Activated CD4-positive, alpha-beta memory T cell treated with anti-CD3 and anti-CD28 coated beads for 36 hours (primary cell): ENCODE measurements at regions not wholly inside any gene's neighbourhood (a gene's known extent, or its start where the extent isn't known, plus 50 kb on each side); places are given as distances from the start of the nearest gene placed in this dataset.

Experiments used
- CTCF ChIA-PET: fragments of 350-600 bp; sonication (Branson Sonifier 250); formaldehyde crosslinking; loops from one replicate; lab custom pipeline; 2021; ENCODE audit warnings: antibody characterized with exemption, inconsistent platforms; lab: Charles Lee
- POLR2A ChIA-PET: fragments of 350-600 bp; sonication (Branson Sonifier 250); formaldehyde crosslinking; loops from one replicate; lab custom pipeline; 2021; ENCODE audit warnings: antibody characterized with exemption; lab: Charles Lee
- DNase-seq: peaks from one replicate; pipeline ENCODE4 v3.0.0-alpha.2; 2020
- H3K27ac Mint-ChIP-seq: one replicate; pipeline ENCODE4 v1.8.0; 2021; ENCODE audit warnings: mixed read lengths
- H3K27me3 Mint-ChIP-seq: one replicate; pipeline ENCODE4 v1.8.0; 2021; ENCODE audit warnings: mixed read lengths
- H3K36me3 Mint-ChIP-seq: one replicate; pipeline ENCODE4 v1.8.0; 2021; ENCODE audit warnings: mixed read lengths
- H3K4me1 Mint-ChIP-seq: one replicate; pipeline ENCODE4 v1.8.0; 2021; ENCODE audit warnings: low read depth, mixed read lengths
- H3K4me3 Mint-ChIP-seq: one replicate; pipeline ENCODE4 v1.8.0; 2021; ENCODE audit warnings: mild to moderate bottlenecking, mixed read lengths
- H3K9me3 Mint-ChIP-seq: one replicate; pipeline ENCODE4 v1.8.0; 2021; ENCODE audit warnings: mixed read lengths
- intact Hi-C: fragments of 100-400 bp; cut with micrococcal nuclease; formaldehyde crosslinking; loops from one replicate; pipeline ENCODE4 v1.15.1; 2023

GRCh38 chr6:1081551-1082284, 230.2 kb upstream of the FOXQ1 start:
- Mint-ChIP-seq H3K9me3 (no peaks in the 10 kb centered on the region), H3K4me1 (no peaks in the 10 kb centered on the region), H3K36me3 (no peaks in the 10 kb centered on the region), H3K27ac (no peak overlapping the region), H3K27me3 (no peaks in the 10 kb centered on the region), H3K4me3 (no peak overlapping the region)
- POLR2A ChIA-PET, result no interaction called here
- DNase-seq, result no peak
- CTCF ChIA-PET, result no interaction called here
- intact Hi-C loops, result no loop called here

GRCh38 chr6:1080453-1081337, 231.2 kb upstream of the FOXQ1 start:
- Mint-ChIP-seq H3K27ac (no peak overlapping the region), H3K27me3 (no peaks in the 10 kb centered on the region), H3K4me1 (no peaks in the 10 kb centered on the region), H3K36me3 (no peaks in the 10 kb centered on the region), H3K4me3 (no peak overlapping the region), H3K9me3 (no peaks in the 10 kb centered on the region)
- DNase-seq, result no peak
- ChIA-PET POLR2A (no interaction called here), CTCF (no interaction called here)
- intact Hi-C loops, result no loop called here

DNA sequence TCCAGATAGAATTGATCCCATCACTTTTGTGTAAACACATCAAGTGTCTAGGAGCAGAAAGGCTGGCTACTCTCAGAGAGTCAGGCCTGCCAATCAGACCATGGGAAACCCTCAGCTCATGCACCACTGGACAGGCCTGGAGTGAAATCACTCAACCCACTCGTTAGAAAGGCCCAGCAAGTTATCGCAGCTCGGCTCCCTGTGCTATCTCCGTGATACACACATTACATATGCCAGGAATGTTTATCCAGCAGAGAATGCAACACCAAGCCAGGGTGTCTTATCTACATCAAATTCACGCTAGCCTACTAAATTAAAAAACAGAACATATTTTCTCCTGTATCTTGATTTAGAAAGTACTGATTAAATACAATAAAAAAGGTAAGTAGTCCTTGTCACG, 232.4 kb upstream of the FOXQ1 start:
- ChIA-PET POLR2A (no interaction called here), CTCF (no interaction called here)
- no peak for DNase-seq
- intact Hi-C loops, result no loop called here
- H3K27ac Mint-ChIP-seq, result no peak overlapping the region
- H3K4me3 Mint-ChIP-seq, result no peak overlapping the region
- H3K9me3 Mint-ChIP-seq, result no peaks in the 10 kb centered on the region
- H3K36me3 Mint-ChIP-seq, result no peaks in the 10 kb centered on the region
- H3K4me1 Mint-ChIP-seq, result no peaks in the 10 kb centered on the region
- H3K27me3 Mint-ChIP-seq, result no peaks in the 10 kb centered on the region

- no peaks in the 10 kb centered on the region for H3K9me3 Mint-ChIP-seq
- no peak for DNase-seq
- H3K4me1 Mint-ChIP-seq, result no peaks in the 10 kb centered on the region
- no peak overlapping the region for H3K27ac Mint-ChIP-seq
- intact Hi-C loops, result no loop called here
- H3K27me3 Mint-ChIP-seq, result no peaks in the 10 kb centered on the region
- no peaks in the 10 kb centered on the region for H3K36me3 Mint-ChIP-seq
- POLR2A ChIA-PET, result no interaction called here
- CTCF ChIA-PET, result no interaction called here
- no peak overlapping the region for H3K4me3 Mint-ChIP-seq
These were observed 234.2 kb upstream of the FOXQ1 start for GRCh38 chr6:1077478-1078416.

DNA sequence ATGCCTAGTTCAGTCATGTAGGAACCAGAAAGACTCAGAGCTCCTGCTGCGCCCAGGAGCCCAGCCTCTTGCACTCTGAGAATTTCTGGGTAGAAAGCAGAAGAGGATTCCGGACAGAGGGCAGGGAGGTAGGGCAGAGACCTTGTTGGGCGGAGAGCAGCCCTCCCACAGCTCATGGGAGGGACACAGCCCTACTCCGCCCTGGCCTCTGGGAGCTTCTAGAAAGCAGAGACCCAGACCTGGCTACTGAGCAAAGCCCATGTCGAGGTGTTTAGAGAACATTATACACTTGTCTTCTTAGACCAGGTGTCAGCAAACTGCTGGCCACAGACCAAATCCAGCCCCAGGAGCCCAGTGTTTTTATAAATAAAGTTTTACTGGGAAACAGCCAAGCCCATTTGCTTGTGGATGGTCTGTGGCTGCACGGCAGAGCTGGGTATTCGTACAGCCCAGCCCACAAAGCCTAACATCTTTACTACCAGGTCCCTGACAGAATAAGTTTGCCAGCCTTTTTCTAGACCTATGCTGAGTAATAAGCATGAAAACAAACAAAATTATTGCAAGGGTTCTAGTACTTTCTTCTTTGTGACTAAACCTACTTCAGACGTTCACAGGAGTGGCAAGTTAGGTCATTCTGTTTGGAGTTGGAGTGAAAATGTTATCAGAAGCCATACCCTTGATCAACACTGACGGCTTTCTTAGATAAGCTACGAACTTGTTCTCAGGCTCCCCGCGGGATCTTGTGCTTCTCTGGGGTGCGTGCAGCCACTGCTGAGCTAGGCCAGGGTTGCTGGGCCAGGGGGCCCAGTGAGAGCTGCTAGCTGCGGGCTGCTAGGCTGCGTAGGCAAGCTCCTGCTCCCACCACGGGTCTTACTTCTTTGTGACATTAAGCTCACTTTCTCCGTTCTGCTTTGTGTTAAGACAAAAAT, 235.1 kb upstream of the FOXQ1 start:
- no peak overlapping the region for H3K4me3 Mint-ChIP-seq
- no peaks in the 10 kb centered on the region for H3K9me3 Mint-ChIP-seq
- CTCF ChIA-PET, result no interaction called here
- POLR2A ChIA-PET, result no interaction called here
- no peak overlapping the region for H3K27ac Mint-ChIP-seq
- H3K36me3 Mint-ChIP-seq, result no peaks in the 10 kb centered on the region
- no peak for DNase-seq
- intact Hi-C loops, result no loop called here
- H3K27me3 Mint-ChIP-seq, result no peaks in the 10 kb centered on the region
- no peaks in the 10 kb centered on the region for H3K4me1 Mint-ChIP-seq

DNA sequence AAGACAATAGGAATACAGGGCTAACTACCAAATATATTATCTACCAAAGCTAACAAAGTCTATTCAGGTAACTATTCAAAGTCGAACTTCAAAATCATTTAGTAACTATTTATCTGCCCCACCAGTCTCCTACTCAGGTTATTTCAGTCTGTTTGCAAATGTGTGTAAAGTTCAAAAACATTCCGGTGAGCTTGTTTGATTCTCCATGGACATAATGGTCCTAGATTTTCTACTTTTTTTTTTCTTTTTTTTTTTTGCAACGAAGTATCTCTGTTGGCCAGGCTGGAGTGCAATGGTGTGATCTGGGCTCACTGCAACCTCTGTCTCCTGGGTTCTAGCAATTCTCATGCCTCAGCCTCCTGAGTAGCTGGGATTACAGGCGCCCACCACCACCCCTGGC, 236.0 kb upstream of the FOXQ1 start:
- no peaks in the 10 kb centered on the region for H3K36me3 Mint-ChIP-seq
- no peaks in the 10 kb centered on the region for H3K27me3 Mint-ChIP-seq
- no peaks in the 10 kb centered on the region for H3K9me3 Mint-ChIP-seq
- H3K27ac Mint-ChIP-seq, result no peak overlapping the region
- H3K4me1 Mint-ChIP-seq, result no peaks in the 10 kb centered on the region
- intact Hi-C loops, result no loop called here
- no peak overlapping the region for H3K4me3 Mint-ChIP-seq
- POLR2A ChIA-PET, result no interaction called here
- no peak for DNase-seq
- CTCF ChIA-PET, result no interaction called here

- POLR2A ChIA-PET, result no interaction called here
- CTCF ChIA-PET, result no interaction called here
- Mint-ChIP-seq H3K4me1 (no peaks in the 10 kb centered on the region), H3K4me3 (no peak overlapping the region), H3K27me3 (peaks cover 4% of the 10 kb centered on the region), H3K36me3 (no peaks in the 10 kb centered on the region), H3K27ac (no peak overlapping the region), H3K9me3 (no peaks in the 10 kb centered on the region)
- no peak for DNase-seq
- intact Hi-C loops, result no loop called here
These were observed 236.5 kb upstream of the FOXQ1 start for GRCh38 chr6:1075444-1075843.

- DNase-seq, result no peak
- H3K4me3 Mint-ChIP-seq, result no peak overlapping the region
- no peaks in the 10 kb centered on the region for H3K4me1 Mint-ChIP-seq
- ChIA-PET CTCF (no interaction called here), POLR2A (no interaction called here)
- intact Hi-C loops, result no loop called here
- H3K9me3 Mint-ChIP-seq, result no peaks in the 10 kb centered on the region
- no peaks in the 10 kb centered on the region for H3K36me3 Mint-ChIP-seq
- peaks cover 4% of the 10 kb centered on the region for H3K27me3 Mint-ChIP-seq
- no peak overlapping the region for H3K27ac Mint-ChIP-seq
These were observed 241.8 kb upstream of the FOXQ1 start for GRCh38 chr6:1070085-1070521.

- intact Hi-C loops, result no loop called here
- no peak for DNase-seq
- Mint-ChIP-seq H3K4me3 (no peak overlapping the region), H3K4me1 (no peaks in the 10 kb centered on the region), H3K36me3 (no peaks in the 10 kb centered on the region), H3K9me3 (no peaks in the 10 kb centered on the region), H3K27me3 (peaks cover 7% of the 10 kb centered on the region), H3K27ac (no peak overlapping the region)
- ChIA-PET CTCF (no interaction called here), POLR2A (no interaction called here)
These were observed 243.0 kb upstream of the FOXQ1 start for GRCh38 chr6:1068905-1069304.

DNA sequence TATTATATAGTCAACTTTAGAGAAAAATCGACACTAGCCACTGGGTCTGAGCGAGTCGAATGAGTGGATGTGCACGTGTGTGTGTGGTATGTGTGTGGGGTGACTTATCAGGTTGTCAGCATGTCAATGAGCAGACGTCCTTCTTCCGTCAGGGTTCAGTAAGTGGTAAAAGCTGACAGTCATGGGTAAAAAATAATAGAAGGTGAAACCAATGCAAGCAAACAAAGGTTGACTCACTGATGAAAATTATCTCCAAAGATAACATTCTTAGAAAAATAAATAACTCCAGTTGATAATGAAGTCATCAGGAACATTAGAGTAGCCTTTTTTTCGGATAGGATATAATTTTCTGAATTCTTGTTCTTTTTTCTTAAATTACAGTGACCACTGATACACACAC, 243.8 kb upstream of the FOXQ1 start:
- POLR2A ChIA-PET, result no interaction called here
- no peaks in the 10 kb centered on the region for H3K4me1 Mint-ChIP-seq
- H3K4me3 Mint-ChIP-seq, result no peak overlapping the region
- CTCF ChIA-PET, result no interaction called here
- intact Hi-C loops, result no loop called here
- H3K27ac Mint-ChIP-seq, result no peak overlapping the region
- H3K9me3 Mint-ChIP-seq, result no peaks in the 10 kb centered on the region
- H3K36me3 Mint-ChIP-seq, result no peaks in the 10 kb centered on the region
- peaks cover 7% of the 10 kb centered on the region for H3K27me3 Mint-ChIP-seq
- no peak for DNase-seq

GRCh38 chr6:1067346-1067745, 244.6 kb upstream of the FOXQ1 start:
- no peaks in the 10 kb centered on the region for H3K4me1 Mint-ChIP-seq
- H3K27me3 Mint-ChIP-seq, result peaks cover 7% of the 10 kb centered on the region
- no peak for DNase-seq
- ChIA-PET POLR2A (no interaction called here), CTCF (no interaction called here)
- no peaks in the 10 kb centered on the region for H3K36me3 Mint-ChIP-seq
- no peaks in the 10 kb centered on the region for H3K9me3 Mint-ChIP-seq
- H3K4me3 Mint-ChIP-seq, result no peak overlapping the region
- H3K27ac Mint-ChIP-seq, result no peak overlapping the region
- intact Hi-C loops, result no loop called here
